Lower leg skin (tissue), 3 donors: ENCODE measurements at regions not wholly inside any gene's neighbourhood (a gene's known extent, or its start where the extent isn't known, plus 50 kb on each side); places are given as distances from the start of the nearest gene placed in this dataset.

Experiments
- POLR2A ChIP-seq, 2 donors: fragments of 450-650 bp; IDR thresholded peaks; one replicate each; pipeline ENCODE4 v1.6.1; 2016 to 2017; ENCODE audit warnings: antibody characterized with exemption in 2 of 2, mild to moderate bottlenecking in 1 of 2, moderate library complexity in 1 of 2
- TF ChIP-seq, protein P1 (sequence below), 3 donors: fragments of 450-650 bp; IDR thresholded peaks; one replicate each; pipeline ENCODE4 v1.5.1; 2016; ENCODE audit warnings: antibody characterized with exemption in 3 of 3, mild to moderate bottlenecking in 3 of 3, moderate library complexity in 2 of 3

DNA sequence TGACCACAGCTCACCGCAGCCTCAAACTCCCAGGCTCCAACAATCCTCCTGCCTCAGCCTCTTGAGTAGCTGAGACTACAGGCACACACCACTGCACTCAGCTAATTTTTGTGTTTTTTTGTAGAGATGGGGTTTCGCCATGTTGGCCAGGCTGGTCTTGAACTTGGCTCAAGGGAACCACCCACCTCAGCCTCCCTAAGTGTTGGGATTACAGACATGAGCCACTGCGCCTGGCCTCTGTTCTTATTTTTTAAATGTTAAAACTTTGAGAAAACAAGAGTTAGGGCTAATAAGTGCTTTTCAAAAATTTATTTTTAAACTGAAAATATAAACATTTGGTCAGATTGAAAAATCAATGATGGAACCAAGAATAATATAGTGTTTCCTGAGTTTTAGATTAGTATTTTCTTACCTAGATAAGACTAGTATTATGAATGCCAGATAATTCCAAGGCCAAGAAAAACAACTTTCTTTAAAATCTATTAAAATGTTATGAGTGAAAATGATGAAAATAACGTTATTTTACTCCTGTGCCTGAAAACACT, 66.2 kb upstream of the S1PR1 start:
- no peak for TF ChIP-seq POLR2A (IDR thresholded peaks at IDR 0.05)
- TF ChIP-seq, protein P1, sequence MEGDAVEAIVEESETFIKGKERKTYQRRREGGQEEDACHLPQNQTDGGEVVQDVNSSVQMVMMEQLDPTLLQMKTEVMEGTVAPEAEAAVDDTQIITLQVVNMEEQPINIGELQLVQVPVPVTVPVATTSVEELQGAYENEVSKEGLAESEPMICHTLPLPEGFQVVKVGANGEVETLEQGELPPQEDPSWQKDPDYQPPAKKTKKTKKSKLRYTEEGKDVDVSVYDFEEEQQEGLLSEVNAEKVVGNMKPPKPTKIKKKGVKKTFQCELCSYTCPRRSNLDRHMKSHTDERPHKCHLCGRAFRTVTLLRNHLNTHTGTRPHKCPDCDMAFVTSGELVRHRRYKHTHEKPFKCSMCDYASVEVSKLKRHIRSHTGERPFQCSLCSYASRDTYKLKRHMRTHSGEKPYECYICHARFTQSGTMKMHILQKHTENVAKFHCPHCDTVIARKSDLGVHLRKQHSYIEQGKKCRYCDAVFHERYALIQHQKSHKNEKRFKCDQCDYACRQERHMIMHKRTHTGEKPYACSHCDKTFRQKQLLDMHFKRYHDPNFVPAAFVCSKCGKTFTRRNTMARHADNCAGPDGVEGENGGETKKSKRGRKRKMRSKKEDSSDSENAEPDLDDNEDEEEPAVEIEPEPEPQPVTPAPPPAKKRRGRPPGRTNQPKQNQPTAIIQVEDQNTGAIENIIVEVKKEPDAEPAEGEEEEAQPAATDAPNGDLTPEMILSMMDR (IDR thresholded peaks at IDR 0.05), result no peak
